Gastroesophageal sphincter (tissue), 3 donors: ENCODE measurements at regions not wholly inside any gene's neighbourhood (a gene's known extent, or its start where the extent isn't known, plus 50 kb on each side); places are given as distances from the start of the nearest gene placed in this dataset.

ENCODE experiments used
- POLR2A ChIP-seq, 2 donors: fragments of 450-650 bp; IDR thresholded peaks; one replicate each; pipeline ENCODE4 v1.6.1; 2017; ENCODE audit warnings: antibody characterized with exemption in 2 of 2, mild to moderate bottlenecking in 2 of 2, moderate library complexity in 1 of 2
- POLR2AphosphoS5 ChIP-seq: sonication (generic); formaldehyde crosslinking; IDR thresholded peaks from one replicate; pipeline ENCODE4 v1.6.1; 2017; ENCODE audit warnings: antibody characterized with exemption
- TF ChIP-seq, protein P1 (sequence below), 4 experiments: fragments of 200-600 bp in 2 of 4; fragments of 450-650 bp in 2 of 4; sonication (generic) in 1 of 4; IDR thresholded peaks; one replicate each; pipeline ENCODE4 v1.5.1; 2017 to 2019; ENCODE audit warnings: antibody characterized with exemption in 4 of 4, mild to moderate bottlenecking in 2 of 4, moderate library complexity in 2 of 4

DNA sequence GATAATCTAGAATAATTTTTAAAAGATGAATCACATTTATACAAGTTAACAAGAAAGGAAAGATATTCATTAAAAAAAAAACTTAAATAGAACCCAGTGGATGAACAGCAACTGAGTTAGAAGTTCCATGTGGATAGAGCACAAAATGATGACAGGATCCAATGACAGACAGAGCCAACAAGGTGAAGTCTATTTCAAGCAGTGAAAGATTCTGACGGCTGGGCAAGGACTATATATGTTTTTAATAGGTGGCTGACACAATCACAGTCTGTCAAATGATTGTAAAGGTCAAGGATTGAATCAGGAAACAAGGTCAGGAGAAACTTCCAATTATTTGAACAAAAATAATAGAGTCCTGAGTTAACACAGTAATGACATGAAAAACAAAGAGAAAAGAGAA is 1460.0 kb upstream of the CDH8 start:
- TF ChIP-seq, protein P1, sequence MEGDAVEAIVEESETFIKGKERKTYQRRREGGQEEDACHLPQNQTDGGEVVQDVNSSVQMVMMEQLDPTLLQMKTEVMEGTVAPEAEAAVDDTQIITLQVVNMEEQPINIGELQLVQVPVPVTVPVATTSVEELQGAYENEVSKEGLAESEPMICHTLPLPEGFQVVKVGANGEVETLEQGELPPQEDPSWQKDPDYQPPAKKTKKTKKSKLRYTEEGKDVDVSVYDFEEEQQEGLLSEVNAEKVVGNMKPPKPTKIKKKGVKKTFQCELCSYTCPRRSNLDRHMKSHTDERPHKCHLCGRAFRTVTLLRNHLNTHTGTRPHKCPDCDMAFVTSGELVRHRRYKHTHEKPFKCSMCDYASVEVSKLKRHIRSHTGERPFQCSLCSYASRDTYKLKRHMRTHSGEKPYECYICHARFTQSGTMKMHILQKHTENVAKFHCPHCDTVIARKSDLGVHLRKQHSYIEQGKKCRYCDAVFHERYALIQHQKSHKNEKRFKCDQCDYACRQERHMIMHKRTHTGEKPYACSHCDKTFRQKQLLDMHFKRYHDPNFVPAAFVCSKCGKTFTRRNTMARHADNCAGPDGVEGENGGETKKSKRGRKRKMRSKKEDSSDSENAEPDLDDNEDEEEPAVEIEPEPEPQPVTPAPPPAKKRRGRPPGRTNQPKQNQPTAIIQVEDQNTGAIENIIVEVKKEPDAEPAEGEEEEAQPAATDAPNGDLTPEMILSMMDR (IDR thresholded peaks at IDR 0.05): no peak
- no peak for TF ChIP-seq POLR2A (IDR thresholded peaks at IDR 0.05)
- TF ChIP-seq POLR2AphosphoS5: no peak
